K562 (cell line): ENCODE measurements at regions not wholly inside any gene's neighbourhood (a gene's known extent, or its start where the extent isn't known, plus 50 kb on each side); places are given as distances from the start of the nearest gene placed in this dataset.

Experiments used
- BRCA1 ChIP-seq, 2 experiments: fragments of 450-650 bp in 1 of 2; sonication (generic) in 1 of 2; formaldehyde crosslinking in 1 of 2; IDR thresholded peaks; 2 replicates each; pipeline versions ENCODE4 v1.5.0 to v1.6.1; 2017 to 2020; ENCODE audit warnings: mild to moderate bottlenecking in 1 of 2, missing genetic modification reagents in 1 of 2
- FOSL1 ChIP-seq: fragments of 200-800 bp; sonication (Bioruptor generic); conservative IDR thresholded peaks from 2 replicates; pipeline ENCODE4 v1.6.1; 2016; ENCODE audit warnings: missing genetic modification characterization, missing compliant biosample characterization
- GABPA ChIP-seq: fragments of 200-800 bp; sonication (Bioruptor generic); conservative IDR thresholded peaks from 2 replicates; pipeline ENCODE4 v1.6.1; 2016; ENCODE audit warnings: low read depth, missing genetic modification characterization, missing compliant biosample characterization
- POLR2A ChIP-seq: fragments of 450-650 bp; conservative IDR thresholded peaks from 2 replicates; pipeline ENCODE4 v1.6.1; 2016
- RFX5 ChIP-seq: IDR thresholded peaks from 2 replicates; pipeline ENCODE4 v1.6.1; 2011; ENCODE audit warnings: low read depth, mild to moderate bottlenecking, improper control_type of control experiment, low read length
- SRSF7 ChIP-seq: fragments of 200-400 bp; formaldehyde crosslinking; optimal IDR thresholded peaks from 2 replicates; pipeline ENCODE3; 2017; ENCODE audit warnings: mild to moderate bottlenecking, low read depth, low read length
- TBL1XR1 ChIP-seq, 2 experiments: IDR thresholded peaks; 2 replicates each; pipeline ENCODE4 v1.6.1; 2012; ENCODE audit warnings: improper control_type of control experiment in 2 of 2, low read length in 2 of 2, mild to moderate bottlenecking in 1 of 2
- TCF7 ChIP-seq: sonication (generic); IDR thresholded peaks from 2 replicates; pipeline ENCODE4 v1.6.1; 2016; ENCODE audit warnings: antibody characterized with exemption, borderline replicate concordance
- ZFX ChIP-seq: sonication (generic); formaldehyde crosslinking; IDR thresholded peaks from 2 replicates; pipeline ENCODE4 v1.8.0; 2022; ENCODE audit warnings: mild to moderate bottlenecking, missing genetic modification reagents, moderate library complexity
- TF ChIP-seq, protein P1 (sequence below), 3 experiments: IDR thresholded peaks in 2 of 3; conservative IDR thresholded peaks in 1 of 3; 2 replicates each; pipeline ENCODE4 v1.5.1; 2011 to 2012; ENCODE audit warnings: low read length in 3 of 3, mild to moderate bottlenecking in 3 of 3, control low read depth in 2 of 3, improper control_type of control experiment in 1 of 3, inconsistent platforms in 1 of 3, low read depth in 1 of 3, mixed read lengths in 1 of 3, moderate library complexity in 1 of 3; ENCODE audit not compliant: insufficient read depth in 2 of 3
- TF ChIP-seq, protein P2 (sequence below): sonication (generic); formaldehyde crosslinking; IDR thresholded peaks from 2 replicates; pipeline ENCODE4 v1.8.0; 2023; ENCODE audit warnings: missing genetic modification reagents, mild to moderate bottlenecking, borderline replicate concordance
- TF ChIP-seq, protein P3 (sequence below): fragments of 200-800 bp; sonication (Bioruptor generic); IDR thresholded peaks from 2 replicates; pipeline ENCODE4 v1.6.1; 2017; ENCODE audit warnings: missing genetic modification characterization, missing compliant biosample characterization

DNA sequence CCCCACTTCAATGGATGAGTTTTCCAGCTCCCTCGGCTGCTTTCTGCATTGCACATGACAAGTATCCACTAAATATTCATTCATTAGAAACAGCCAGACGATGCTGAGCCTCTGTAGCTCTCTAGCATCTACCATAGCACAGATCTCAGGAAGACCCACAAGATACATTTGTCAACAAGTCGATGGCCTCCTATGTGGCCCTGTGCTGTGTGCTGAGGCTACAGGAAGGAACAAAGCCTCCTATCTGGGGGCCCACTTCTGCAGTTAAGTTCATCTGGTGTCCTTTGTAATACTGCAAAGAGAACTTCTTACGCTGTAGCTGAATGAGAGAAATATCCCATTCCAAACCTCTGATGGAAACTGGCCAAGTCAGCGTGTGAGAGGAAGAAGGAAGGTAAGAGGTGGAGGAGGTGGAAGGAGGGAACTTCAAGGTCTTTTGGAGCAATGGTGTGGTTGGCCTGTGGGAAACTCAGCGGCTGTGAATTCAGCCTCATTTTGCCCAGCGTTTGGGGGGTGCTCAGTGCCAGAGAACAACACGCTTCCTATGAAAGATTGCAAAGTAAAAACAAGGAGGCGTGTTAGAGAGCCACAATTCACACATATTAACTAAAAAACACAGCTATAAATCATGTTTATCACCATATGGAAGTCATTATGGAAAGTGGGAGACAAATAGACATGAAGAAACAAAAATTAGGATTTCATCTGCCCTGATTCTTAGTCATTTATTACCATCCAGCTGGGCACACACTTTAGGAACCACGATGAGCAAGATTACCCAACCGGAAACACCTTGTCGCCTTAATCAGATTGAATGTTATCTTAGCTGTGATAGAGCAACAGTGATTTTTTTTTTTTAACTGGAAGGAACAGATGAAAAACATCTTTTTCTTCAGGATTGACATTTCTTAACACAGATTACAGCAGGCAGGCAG lies 62.2 kb upstream of the USP6NL start:
- TF ChIP-seq RFX5, result no peak
- no peak for TF ChIP-seq TCF7
- TF ChIP-seq, protein P1, sequence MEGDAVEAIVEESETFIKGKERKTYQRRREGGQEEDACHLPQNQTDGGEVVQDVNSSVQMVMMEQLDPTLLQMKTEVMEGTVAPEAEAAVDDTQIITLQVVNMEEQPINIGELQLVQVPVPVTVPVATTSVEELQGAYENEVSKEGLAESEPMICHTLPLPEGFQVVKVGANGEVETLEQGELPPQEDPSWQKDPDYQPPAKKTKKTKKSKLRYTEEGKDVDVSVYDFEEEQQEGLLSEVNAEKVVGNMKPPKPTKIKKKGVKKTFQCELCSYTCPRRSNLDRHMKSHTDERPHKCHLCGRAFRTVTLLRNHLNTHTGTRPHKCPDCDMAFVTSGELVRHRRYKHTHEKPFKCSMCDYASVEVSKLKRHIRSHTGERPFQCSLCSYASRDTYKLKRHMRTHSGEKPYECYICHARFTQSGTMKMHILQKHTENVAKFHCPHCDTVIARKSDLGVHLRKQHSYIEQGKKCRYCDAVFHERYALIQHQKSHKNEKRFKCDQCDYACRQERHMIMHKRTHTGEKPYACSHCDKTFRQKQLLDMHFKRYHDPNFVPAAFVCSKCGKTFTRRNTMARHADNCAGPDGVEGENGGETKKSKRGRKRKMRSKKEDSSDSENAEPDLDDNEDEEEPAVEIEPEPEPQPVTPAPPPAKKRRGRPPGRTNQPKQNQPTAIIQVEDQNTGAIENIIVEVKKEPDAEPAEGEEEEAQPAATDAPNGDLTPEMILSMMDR (IDR thresholded peaks at IDR 0.05 in 2 of 3, conservative IDR thresholded peaks at IDR 0.05 in 1 of 3; ENCODE audit: insufficient read depth in 2 of 3, low read depth in 1 of 3, low read length in 3 of 3), result no peak
- TF ChIP-seq GABPA (tag), result no peak
- TF ChIP-seq BRCA1 (IDR thresholded peaks at IDR 0.05), result no peak
- TF ChIP-seq BRCA1 (CRISPR knock-in tag; IDR thresholded peaks at IDR 0.05), result no peak
- no peak for TF ChIP-seq SRSF7
- TF ChIP-seq POLR2A, result no peak
- no peak for TF ChIP-seq ZFX (CRISPR knock-in tag)
- no peak for TF ChIP-seq FOSL1 (tag)
- TF ChIP-seq TBL1XR1 (IDR thresholded peaks at IDR 0.05; ENCODE audit: low read length in 2 of 2), result no peak
- TF ChIP-seq, protein P2, sequence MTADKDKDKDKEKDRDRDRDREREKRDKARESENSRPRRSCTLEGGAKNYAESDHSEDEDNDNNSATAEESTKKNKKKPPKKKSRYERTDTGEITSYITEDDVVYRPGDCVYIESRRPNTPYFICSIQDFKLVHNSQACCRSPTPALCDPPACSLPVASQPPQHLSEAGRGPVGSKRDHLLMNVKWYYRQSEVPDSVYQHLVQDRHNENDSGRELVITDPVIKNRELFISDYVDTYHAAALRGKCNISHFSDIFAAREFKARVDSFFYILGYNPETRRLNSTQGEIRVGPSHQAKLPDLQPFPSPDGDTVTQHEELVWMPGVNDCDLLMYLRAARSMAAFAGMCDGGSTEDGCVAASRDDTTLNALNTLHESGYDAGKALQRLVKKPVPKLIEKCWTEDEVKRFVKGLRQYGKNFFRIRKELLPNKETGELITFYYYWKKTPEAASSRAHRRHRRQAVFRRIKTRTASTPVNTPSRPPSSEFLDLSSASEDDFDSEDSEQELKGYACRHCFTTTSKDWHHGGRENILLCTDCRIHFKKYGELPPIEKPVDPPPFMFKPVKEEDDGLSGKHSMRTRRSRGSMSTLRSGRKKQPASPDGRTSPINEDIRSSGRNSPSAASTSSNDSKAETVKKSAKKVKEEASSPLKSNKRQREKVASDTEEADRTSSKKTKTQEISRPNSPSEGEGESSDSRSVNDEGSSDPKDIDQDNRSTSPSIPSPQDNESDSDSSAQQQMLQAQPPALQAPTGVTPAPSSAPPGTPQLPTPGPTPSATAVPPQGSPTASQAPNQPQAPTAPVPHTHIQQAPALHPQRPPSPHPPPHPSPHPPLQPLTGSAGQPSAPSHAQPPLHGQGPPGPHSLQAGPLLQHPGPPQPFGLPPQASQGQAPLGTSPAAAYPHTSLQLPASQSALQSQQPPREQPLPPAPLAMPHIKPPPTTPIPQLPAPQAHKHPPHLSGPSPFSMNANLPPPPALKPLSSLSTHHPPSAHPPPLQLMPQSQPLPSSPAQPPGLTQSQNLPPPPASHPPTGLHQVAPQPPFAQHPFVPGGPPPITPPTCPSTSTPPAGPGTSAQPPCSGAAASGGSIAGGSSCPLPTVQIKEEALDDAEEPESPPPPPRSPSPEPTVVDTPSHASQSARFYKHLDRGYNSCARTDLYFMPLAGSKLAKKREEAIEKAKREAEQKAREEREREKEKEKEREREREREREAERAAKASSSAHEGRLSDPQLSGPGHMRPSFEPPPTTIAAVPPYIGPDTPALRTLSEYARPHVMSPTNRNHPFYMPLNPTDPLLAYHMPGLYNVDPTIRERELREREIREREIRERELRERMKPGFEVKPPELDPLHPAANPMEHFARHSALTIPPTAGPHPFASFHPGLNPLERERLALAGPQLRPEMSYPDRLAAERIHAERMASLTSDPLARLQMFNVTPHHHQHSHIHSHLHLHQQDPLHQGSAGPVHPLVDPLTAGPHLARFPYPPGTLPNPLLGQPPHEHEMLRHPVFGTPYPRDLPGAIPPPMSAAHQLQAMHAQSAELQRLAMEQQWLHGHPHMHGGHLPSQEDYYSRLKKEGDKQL (CRISPR knock-in tag), result no peak
- TF ChIP-seq, protein P3, sequence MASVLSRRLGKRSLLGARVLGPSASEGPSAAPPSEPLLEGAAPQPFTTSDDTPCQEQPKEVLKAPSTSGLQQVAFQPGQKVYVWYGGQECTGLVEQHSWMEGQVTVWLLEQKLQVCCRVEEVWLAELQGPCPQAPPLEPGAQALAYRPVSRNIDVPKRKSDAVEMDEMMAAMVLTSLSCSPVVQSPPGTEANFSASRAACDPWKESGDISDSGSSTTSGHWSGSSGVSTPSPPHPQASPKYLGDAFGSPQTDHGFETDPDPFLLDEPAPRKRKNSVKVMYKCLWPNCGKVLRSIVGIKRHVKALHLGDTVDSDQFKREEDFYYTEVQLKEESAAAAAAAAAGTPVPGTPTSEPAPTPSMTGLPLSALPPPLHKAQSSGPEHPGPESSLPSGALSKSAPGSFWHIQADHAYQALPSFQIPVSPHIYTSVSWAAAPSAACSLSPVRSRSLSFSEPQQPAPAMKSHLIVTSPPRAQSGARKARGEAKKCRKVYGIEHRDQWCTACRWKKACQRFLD, result no peak
